Left lung (tissue), 4 donors: ENCODE measurements at regions not wholly inside any gene's neighbourhood (a gene's known extent, or its start where the extent isn't known, plus 50 kb on each side); places are given as distances from the start of the nearest gene placed in this dataset.

ENCODE experiments used
- ATAC-seq: fragments of 200-7000 bp; cut with Tn5 transposase; one replicate; pipeline ENCODE4 v1.9.1; 2020; ENCODE audit warnings: moderate library complexity
- DNase-seq, 4 donors: peaks; one replicate each; pipeline ENCODE4 v3.0.0-alpha.2; 2013 to 2020
- H3K27ac ChIP-seq, 2 donors: fragments of 200-600 bp; sonication (generic) in 1 of 2; one replicate each; pipeline versions ENCODE4 v1.5.0 to v1.8.0; 2020 to 2021
- H3K27me3 ChIP-seq, 2 donors: fragments of 200-600 bp; sonication (generic) in 1 of 2; one replicate each; pipeline versions ENCODE4 v1.5.0 to v1.8.0; 2020 to 2021
- H3K36me3 ChIP-seq, 2 donors: fragments of 200-600 bp; sonication (generic) in 1 of 2; one replicate each; pipeline versions ENCODE4 v1.5.0 to v1.8.0; 2020 to 2021
- H3K4me1 ChIP-seq, 2 donors: fragments of 200-600 bp; one replicate each; pipeline ENCODE4 v1.8.0; 2021
- H3K4me3 ChIP-seq, 2 donors: fragments of 200-600 bp; sonication (generic) in 1 of 2; one replicate each; pipeline versions ENCODE4 v1.5.0 to v1.8.0; 2020 to 2021; ENCODE audit warnings: mild to moderate bottlenecking in 1 of 2
- H3K9me3 ChIP-seq, 2 donors: fragments of 200-600 bp; sonication (generic) in 1 of 2; one replicate each; pipeline versions ENCODE4 v1.5.0 to v1.8.0; 2020 to 2021
- CTCF ChIP-seq, 2 donors: fragments of 200-600 bp; sonication (generic) in 1 of 2; IDR thresholded peaks; one replicate each; pipeline versions ENCODE4 v1.5.0 to v1.8.0; 2021; ENCODE audit warnings: antibody characterized with exemption in 2 of 2
- intact Hi-C, 2 donors: fragments of 100-400 bp; cut with DNase I; formaldehyde crosslinking; loops; one replicate each; pipeline versions ENCODE4 v1.11.2 to v1.14.2; 2022
- donor health status: DM: no; HTN: yes; CAD: no.
- donor health status: DM: no; HTN: no; CAD: no.

GRCh38 chr1:239926184-239926583 lies 165.5 kb upstream of the FMN2 start:
- Histone ChIP-seq H3K9me3 (peaks cover 0 to 2% of the 10 kb centered on the region in 2 donors), H3K27me3 (no peaks in the 10 kb centered on the region), H3K4me1 (no peaks in the 10 kb centered on the region), H3K4me3 (no peak overlapping the region), H3K27ac (no peak overlapping the region), H3K36me3 (no peaks in the 10 kb centered on the region)
- no peak for TF ChIP-seq CTCF (IDR thresholded peaks at IDR 0.05)
- intact Hi-C loops, result no loop called here
- ATAC-seq (no peak), DNase-seq (no peak)

- H3K27me3 ChIP-seq, result no peaks in the 10 kb centered on the region
- H3K27ac ChIP-seq, result no peak overlapping the region
- no peak overlapping the region for H3K4me3 ChIP-seq
- DNase-seq, result peak in 1 of 4 donors; percentile 39
- peaks cover 0 to 2% of the 10 kb centered on the region in 2 donors for H3K9me3 ChIP-seq
- intact Hi-C loops, result no loop called here
- no peaks in the 10 kb centered on the region for H3K4me1 ChIP-seq
- no peak for TF ChIP-seq CTCF (IDR thresholded peaks at IDR 0.05)
- no peak for ATAC-seq
- no peaks in the 10 kb centered on the region for H3K36me3 ChIP-seq
Measured at GRCh38 chr1:239929317-239929716, 162.4 kb upstream of the FMN2 start.

GRCh38 chr1:239930686-239931262 lies 160.9 kb upstream of the FMN2 start:
- no peaks in the 10 kb centered on the region for H3K36me3 ChIP-seq
- intact Hi-C loops, result no loop called here
- no peak overlapping the region for H3K4me3 ChIP-seq
- H3K27me3 ChIP-seq, result no peaks in the 10 kb centered on the region
- ATAC-seq, result no peak
- H3K4me1 ChIP-seq, result no peaks in the 10 kb centered on the region
- H3K27ac ChIP-seq, result no peak overlapping the region
- DNase-seq, result no peak
- no peaks in the 10 kb centered on the region for H3K9me3 ChIP-seq
- no peak for TF ChIP-seq CTCF (IDR thresholded peaks at IDR 0.05)

GRCh38 chr1:239931341-239931740 lies 160.3 kb upstream of the FMN2 start:
- ATAC-seq, result no peak
- Histone ChIP-seq H3K27me3 (no peaks in the 10 kb centered on the region), H3K4me3 (no peak overlapping the region), H3K4me1 (no peaks in the 10 kb centered on the region), H3K9me3 (no peaks in the 10 kb centered on the region), H3K36me3 (no peaks in the 10 kb centered on the region), H3K27ac (no peak overlapping the region)
- TF ChIP-seq CTCF (IDR thresholded peaks at IDR 0.05), result no peak
- no peak for DNase-seq
- intact Hi-C loops, result no loop called here

GRCh38 chr1:239939602-239940001 lies 152.1 kb upstream of the FMN2 start:
- H3K4me1 ChIP-seq, result no peaks in the 10 kb centered on the region
- peaks cover 0 to 5% of the 10 kb centered on the region in 2 donors for H3K9me3 ChIP-seq
- no peak overlapping the region for H3K4me3 ChIP-seq
- ATAC-seq (no peak), DNase-seq (no peak)
- H3K36me3 ChIP-seq, result no peaks in the 10 kb centered on the region
- H3K27me3 ChIP-seq, result no peaks in the 10 kb centered on the region
- no peak overlapping the region for H3K27ac ChIP-seq
- intact Hi-C loops, result no loop called here
- no peak for TF ChIP-seq CTCF (IDR thresholded peaks at IDR 0.05)
